ENCODE measurements at regions not wholly inside any gene's neighbourhood (a gene's known extent, or its start where the extent isn't known, plus 50 kb on each side); places are given as distances from the start of the nearest gene placed in this dataset.
"Not testable (repeated sequence)": the region's sequence is repeated elsewhere in the genome, so short reads cannot be mapped to it uniquely, and the experiment has no call there.

- TF ChIP-seq SNAI2, ISL1 (CRISPR knock-in tag; IDR thresholded peaks at IDR 0.05): not testable (repeated sequence)
These were observed 87.6 kb upstream of the DPP6 start for GRCh38 chr7:153964481-153965112.

All from SK-N-SH treated with all-trans-retinoic acid at 6 μM for 48 hours (cell line).